ENCODE measurements at regions not wholly inside any gene's neighbourhood (a gene's known extent, or its start where the extent isn't known, plus 50 kb on each side); places are given as distances from the start of the nearest gene placed in this dataset.

DNA sequence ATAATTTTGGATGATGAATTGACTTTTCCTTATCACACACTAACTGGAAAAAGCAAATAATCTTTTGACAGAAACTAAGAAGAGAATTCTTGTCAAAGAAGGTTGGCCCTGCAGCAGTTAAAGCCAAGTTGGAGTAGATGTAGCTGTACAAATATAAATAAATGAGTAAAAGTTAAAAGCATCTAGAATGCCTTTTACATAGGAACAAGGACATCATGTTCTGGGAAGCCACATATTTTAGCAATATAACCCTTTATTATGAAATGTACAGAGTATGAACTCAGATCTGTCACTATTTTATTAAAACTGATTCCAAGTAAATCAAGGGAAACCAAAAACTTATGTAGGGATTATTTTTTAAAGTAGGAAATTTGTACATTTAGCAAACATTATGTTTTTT, 269.4 kb upstream of the FAT4 start:
- TF ChIP-seq, protein P1, sequence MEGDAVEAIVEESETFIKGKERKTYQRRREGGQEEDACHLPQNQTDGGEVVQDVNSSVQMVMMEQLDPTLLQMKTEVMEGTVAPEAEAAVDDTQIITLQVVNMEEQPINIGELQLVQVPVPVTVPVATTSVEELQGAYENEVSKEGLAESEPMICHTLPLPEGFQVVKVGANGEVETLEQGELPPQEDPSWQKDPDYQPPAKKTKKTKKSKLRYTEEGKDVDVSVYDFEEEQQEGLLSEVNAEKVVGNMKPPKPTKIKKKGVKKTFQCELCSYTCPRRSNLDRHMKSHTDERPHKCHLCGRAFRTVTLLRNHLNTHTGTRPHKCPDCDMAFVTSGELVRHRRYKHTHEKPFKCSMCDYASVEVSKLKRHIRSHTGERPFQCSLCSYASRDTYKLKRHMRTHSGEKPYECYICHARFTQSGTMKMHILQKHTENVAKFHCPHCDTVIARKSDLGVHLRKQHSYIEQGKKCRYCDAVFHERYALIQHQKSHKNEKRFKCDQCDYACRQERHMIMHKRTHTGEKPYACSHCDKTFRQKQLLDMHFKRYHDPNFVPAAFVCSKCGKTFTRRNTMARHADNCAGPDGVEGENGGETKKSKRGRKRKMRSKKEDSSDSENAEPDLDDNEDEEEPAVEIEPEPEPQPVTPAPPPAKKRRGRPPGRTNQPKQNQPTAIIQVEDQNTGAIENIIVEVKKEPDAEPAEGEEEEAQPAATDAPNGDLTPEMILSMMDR (IDR thresholded peaks at IDR 0.05 in 2 of 3, conservative IDR thresholded peaks at IDR 0.05 in 1 of 3; ENCODE audit: borderline replicate concordance in 1 of 3, insufficient read depth in 1 of 3, low read depth in 2 of 3, low read length in 2 of 3) = no peak
- TF ChIP-seq POLR2AphosphoS5 (IDR thresholded peaks at IDR 0.05; ENCODE audit: low read depth, low read length) (no peak), FOSL1 (IDR thresholded peaks at IDR 0.05; ENCODE audit: low read depth) (no peak), POLR2A (IDR thresholded peaks at IDR 0.05; ENCODE audit: borderline replicate concordance, extremely low read depth, insufficient read depth, insufficient read length) (no peak), SIN3A (IDR thresholded peaks at IDR 0.05; ENCODE audit: low read depth) (no peak)
- TF ChIP-seq, protein P2, sequence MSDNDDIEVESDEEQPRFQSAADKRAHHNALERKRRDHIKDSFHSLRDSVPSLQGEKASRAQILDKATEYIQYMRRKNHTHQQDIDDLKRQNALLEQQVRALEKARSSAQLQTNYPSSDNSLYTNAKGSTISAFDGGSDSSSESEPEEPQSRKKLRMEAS (IDR thresholded peaks at IDR 0.05) = no peak

Data from HCT116 (cell line).